WERI-Rb-1 (cell line): ENCODE measurements at regions not wholly inside any gene's neighbourhood (a gene's known extent, or its start where the extent isn't known, plus 50 kb on each side); places are given as distances from the start of the nearest gene placed in this dataset.

ENCODE experiments used
- DNase-seq: peaks from one replicate; pipeline ENCODE4 v3.0.0-alpha.2; 2020
- H3K27ac ChIP-seq: fragments of 250-450 bp; sonication (Bioruptor Pico); 2 replicates; pipeline ENCODE4 v1.5.1; 2020; ENCODE audit warnings: mild to moderate bottlenecking, moderate library complexity
- H3K27me3 ChIP-seq: fragments of 250-450 bp; sonication (Bioruptor Pico); 2 replicates; pipeline ENCODE4 v1.5.1; 2021; ENCODE audit warnings: mild to moderate bottlenecking, low read depth, moderate library complexity; ENCODE audit not compliant: insufficient read depth, severe bottlenecking
- H3K36me3 ChIP-seq: fragments of 250-450 bp; sonication (Bioruptor Pico); 2 replicates; pipeline ENCODE4 v1.5.1; 2020; ENCODE audit warnings: mild to moderate bottlenecking, moderate library complexity
- H3K4me3 ChIP-seq: 2 replicates; pipeline ENCODE4 v1.5.1; 2011; ENCODE audit warnings: low read depth, mild to moderate bottlenecking, control low read depth, low read length
- H3K9me3 ChIP-seq: fragments of 250-450 bp; sonication (Bioruptor Pico); 2 replicates; pipeline ENCODE4 v1.5.1; 2021; ENCODE audit warnings: mild to moderate bottlenecking, moderate library complexity; ENCODE audit not compliant: severe bottlenecking
- CTCF ChIP-seq: IDR thresholded peaks from 2 replicates; pipeline ENCODE4 v1.5.1; 2011; ENCODE audit warnings: low read depth, mild to moderate bottlenecking, control low read depth, inconsistent platforms, low read length

- no peaks in the 10 kb centered on the region for H3K36me3 ChIP-seq
- no peak for TF ChIP-seq CTCF
These were observed 572.7 kb downstream of the EPHA4 start for GRCh38 chr2:220999356-220999755.

GRCh38 chr2:221001381-221001801 lies 570.7 kb downstream of the EPHA4 start:
- no peaks in the 10 kb centered on the region for H3K36me3 ChIP-seq
- TF ChIP-seq CTCF, result no peak
- H3K27ac ChIP-seq, result no peak overlapping the region
- H3K4me3 ChIP-seq, result no peak overlapping the region
- H3K27me3 ChIP-seq, result no peaks in the 10 kb centered on the region
- no peak for DNase-seq
- no peaks in the 10 kb centered on the region for H3K9me3 ChIP-seq

More at GRCh38 chr2:220999356-220999755, 572.7 kb downstream of the EPHA4 start:
- Histone ChIP-seq H3K27me3 (no peaks in the 10 kb centered on the region), H3K27ac (no peak overlapping the region), H3K4me3 (no peak overlapping the region), H3K9me3 (no peaks in the 10 kb centered on the region)
- no peak for DNase-seq

GRCh38 chr2:221002101-221002685 lies 569.9 kb downstream of the EPHA4 start:
- H3K36me3 ChIP-seq, result no peaks in the 10 kb centered on the region
- no peak overlapping the region for H3K27ac ChIP-seq
- no peaks in the 10 kb centered on the region for H3K27me3 ChIP-seq
- no peaks in the 10 kb centered on the region for H3K9me3 ChIP-seq
- no peak for DNase-seq
- no peak overlapping the region for H3K4me3 ChIP-seq
- no peak for TF ChIP-seq CTCF

- no peaks in the 10 kb centered on the region for H3K36me3 ChIP-seq
- no peak overlapping the region for H3K4me3 ChIP-seq
- no peak overlapping the region for H3K27ac ChIP-seq
- H3K9me3 ChIP-seq, result no peaks in the 10 kb centered on the region
- TF ChIP-seq CTCF, result no peak
- no peak for DNase-seq
- H3K27me3 ChIP-seq, result no peaks in the 10 kb centered on the region
These were observed 566.8 kb downstream of the EPHA4 start for GRCh38 chr2:221005338-221005737.

GRCh38 chr2:221006084-221006483 lies 566.0 kb downstream of the EPHA4 start:
- no peak for TF ChIP-seq CTCF
- Histone ChIP-seq H3K4me3 (no peak overlapping the region), H3K36me3 (no peaks in the 10 kb centered on the region), H3K27me3 (no peaks in the 10 kb centered on the region), H3K9me3 (no peaks in the 10 kb centered on the region), H3K27ac (no peak overlapping the region)
- DNase-seq, result no peak

- H3K27me3 ChIP-seq, result no peaks in the 10 kb centered on the region
- H3K4me3 ChIP-seq, result no peak overlapping the region
- H3K27ac ChIP-seq, result no peak overlapping the region
- DNase-seq, result no peak
- no peaks in the 10 kb centered on the region for H3K9me3 ChIP-seq
- no peak for TF ChIP-seq CTCF
- no peaks in the 10 kb centered on the region for H3K36me3 ChIP-seq
These were observed 555.6 kb downstream of the EPHA4 start for GRCh38 chr2:221016551-221016950.
